ENCODE measurements at regions not wholly inside any gene's neighbourhood (a gene's known extent, or its start where the extent isn't known, plus 50 kb on each side); places are given as distances from the start of the nearest gene placed in this dataset.

DNA sequence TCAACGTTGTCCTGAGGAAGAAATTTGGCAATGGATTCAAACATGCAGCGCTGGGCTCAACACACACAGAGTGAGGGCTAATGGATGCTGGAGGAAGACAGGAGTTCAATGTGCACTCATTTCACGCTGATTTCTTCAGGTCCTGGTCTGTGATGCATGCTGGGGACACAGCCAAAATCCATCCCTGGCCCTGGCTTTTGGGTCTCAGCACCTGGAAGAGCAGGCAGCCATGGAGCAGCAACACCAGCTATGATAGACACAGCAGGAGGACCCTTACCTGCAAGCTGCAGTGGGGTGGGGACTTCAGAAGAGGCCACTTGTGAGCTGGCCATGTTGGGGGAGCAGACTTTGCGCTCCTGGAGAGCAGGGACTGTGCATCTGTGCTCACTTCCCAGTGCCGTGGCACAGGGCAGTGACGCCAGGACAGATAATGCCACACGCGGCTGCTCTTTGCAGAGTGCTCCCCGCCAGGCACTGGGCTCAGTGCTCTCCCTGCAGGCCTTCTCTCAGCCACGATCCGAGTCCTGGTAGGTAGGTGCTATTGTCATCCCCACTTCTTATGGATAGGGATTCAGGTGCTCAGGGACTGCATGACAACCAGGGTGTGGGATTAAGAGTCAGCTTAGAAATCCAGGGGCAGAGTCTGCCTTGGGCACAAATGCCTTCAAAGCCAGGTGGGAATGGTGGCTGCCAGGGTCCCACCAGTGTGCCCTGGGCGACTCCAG, 138.8 kb upstream of the UNC5B start:
- TF ChIP-seq, protein P1, sequence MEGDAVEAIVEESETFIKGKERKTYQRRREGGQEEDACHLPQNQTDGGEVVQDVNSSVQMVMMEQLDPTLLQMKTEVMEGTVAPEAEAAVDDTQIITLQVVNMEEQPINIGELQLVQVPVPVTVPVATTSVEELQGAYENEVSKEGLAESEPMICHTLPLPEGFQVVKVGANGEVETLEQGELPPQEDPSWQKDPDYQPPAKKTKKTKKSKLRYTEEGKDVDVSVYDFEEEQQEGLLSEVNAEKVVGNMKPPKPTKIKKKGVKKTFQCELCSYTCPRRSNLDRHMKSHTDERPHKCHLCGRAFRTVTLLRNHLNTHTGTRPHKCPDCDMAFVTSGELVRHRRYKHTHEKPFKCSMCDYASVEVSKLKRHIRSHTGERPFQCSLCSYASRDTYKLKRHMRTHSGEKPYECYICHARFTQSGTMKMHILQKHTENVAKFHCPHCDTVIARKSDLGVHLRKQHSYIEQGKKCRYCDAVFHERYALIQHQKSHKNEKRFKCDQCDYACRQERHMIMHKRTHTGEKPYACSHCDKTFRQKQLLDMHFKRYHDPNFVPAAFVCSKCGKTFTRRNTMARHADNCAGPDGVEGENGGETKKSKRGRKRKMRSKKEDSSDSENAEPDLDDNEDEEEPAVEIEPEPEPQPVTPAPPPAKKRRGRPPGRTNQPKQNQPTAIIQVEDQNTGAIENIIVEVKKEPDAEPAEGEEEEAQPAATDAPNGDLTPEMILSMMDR (IDR thresholded peaks at IDR 0.05), result no peak
- DNase-seq (ENCODE audit: low spot score in 2 of 2), result peak in 1 of 2 donors; percentile 34
- H3K4me3 ChIP-seq, result no peak overlapping the region
- no peaks in the 10 kb centered on the region for H3K36me3 ChIP-seq
- no peak overlapping the region for H3K27ac ChIP-seq
- no peaks in the 10 kb centered on the region for H3K27me3 ChIP-seq
- no peaks in the 10 kb centered on the region for H3K9me3 ChIP-seq
- intact Hi-C loops (cut with DNase I), result no loop called here
- H3K4me1 ChIP-seq, result peaks cover 5 to 19% of the 10 kb centered on the region in 2 donors

DNA sequence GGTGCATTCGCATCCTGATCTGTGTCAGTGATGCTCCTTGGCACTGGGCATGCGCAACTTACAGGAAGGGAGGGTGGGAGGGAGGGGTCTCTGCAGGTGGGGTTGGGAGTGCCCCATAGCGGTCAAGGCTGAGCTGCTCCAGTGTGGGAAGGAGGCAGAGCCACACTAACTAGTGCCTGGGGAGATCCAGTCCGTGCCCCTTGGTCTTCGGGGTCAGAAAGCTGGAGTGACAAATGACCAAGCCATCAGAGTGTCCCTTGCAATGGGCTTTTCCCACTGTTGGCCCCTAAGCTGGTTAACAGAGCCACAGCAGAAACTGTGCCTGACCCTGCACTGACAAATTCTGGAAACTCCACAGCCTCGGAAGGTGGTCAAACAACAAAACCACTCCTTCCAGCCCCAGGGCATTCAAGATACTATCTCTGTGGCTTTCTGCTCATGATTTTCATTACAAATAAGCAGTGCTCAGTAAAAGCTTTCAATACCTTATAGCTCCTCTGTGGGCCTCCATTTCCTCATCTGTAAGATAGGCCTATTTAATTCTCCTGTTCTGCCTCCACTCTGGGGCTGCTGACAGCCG, 138.1 kb upstream of the UNC5B start:
- DNase-seq (ENCODE audit: low spot score in 2 of 2), result peak in 1 of 2 donors; percentile 38
- TF ChIP-seq, protein P1 (IDR thresholded peaks at IDR 0.05), result no peak
- no peak overlapping the region for H3K4me3 ChIP-seq
- H3K27ac ChIP-seq, result no peak overlapping the region
- no peaks in the 10 kb centered on the region for H3K9me3 ChIP-seq
- H3K27me3 ChIP-seq, result no peaks in the 10 kb centered on the region
- intact Hi-C loops (cut with DNase I), result no loop called here
- H3K4me1 ChIP-seq, result peaks cover 2 to 13% of the 10 kb centered on the region in 2 donors
- no peaks in the 10 kb centered on the region for H3K36me3 ChIP-seq

DNA sequence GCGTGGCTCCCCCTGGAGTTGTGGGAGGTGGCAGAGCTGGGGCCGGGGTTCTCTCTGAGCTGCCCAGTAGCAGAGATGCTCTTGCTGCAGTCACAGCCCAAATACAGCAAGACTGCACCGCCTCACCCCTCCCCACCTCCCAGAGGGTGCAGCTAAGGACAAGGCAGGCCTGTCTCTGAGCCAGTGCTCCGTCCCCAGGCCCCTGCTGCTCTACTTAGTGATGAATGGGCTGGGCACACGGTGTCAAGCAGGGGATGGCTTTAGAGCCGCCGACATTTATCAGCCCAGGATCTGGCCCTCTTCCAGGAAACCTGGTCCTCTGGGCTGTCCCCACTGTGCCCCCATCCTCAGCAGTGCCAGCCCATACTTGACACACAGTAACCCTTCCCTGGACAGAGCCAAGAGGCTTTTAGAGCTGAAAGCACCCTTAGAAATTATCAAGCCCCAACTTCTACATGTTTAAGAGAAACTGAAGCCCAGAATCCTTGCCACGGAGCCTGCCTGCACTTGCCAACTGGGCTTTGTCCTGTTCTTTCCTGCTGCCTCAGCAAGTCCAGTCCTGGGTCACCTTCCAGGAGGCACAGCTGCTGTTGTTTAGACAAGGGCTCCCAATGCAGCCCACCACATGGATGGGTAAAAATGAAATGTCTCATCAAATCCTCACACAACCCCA, 137.1 kb upstream of the UNC5B start:
- Histone ChIP-seq H3K27ac (no peak overlapping the region), H3K4me1 (peaks cover 0 to 6% of the 10 kb centered on the region in 2 donors), H3K4me3 (no peak overlapping the region), H3K9me3 (no peaks in the 10 kb centered on the region), H3K36me3 (no peaks in the 10 kb centered on the region), H3K27me3 (no peaks in the 10 kb centered on the region)
- intact Hi-C loops (cut with DNase I), result no loop called here
- TF ChIP-seq, protein P1 (IDR thresholded peaks at IDR 0.05), result no peak
- peak in 1 of 2 donors; percentile 49 for DNase-seq (ENCODE audit: low spot score in 2 of 2)

DNA sequence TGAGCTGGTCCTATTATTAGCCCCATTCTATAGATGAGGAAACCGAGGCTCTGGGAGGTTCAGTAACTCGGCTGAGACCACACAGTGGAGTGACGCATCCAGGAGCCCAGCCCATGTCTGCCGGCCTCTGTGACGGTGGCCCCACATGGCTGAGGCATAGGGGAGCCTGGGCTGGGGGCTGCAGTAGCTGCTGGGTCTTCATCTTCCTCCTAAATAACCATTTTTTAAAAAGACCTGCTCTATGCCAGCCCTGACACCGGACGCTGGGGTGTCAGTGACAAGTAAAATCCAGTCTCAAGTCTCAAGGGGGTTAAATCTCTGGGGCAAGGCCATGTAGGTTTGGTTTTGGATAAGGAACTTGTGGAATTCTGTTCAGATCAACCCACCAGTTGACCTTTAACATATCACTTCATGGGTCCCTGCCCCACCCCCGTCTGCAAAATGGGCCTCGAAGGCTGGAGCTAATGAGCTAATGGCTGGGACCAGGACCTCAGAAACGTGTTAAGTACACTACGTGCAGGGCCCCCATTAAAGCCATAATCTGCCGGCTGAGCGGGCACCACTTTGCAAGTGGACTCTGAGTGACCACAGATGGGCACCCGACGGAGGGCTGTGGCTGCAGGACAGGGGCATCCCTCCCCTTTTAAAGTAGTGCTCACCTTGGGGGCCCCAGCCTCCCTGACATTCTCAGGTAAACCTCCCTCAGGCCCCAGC, 136.5 kb upstream of the UNC5B start:
- Histone ChIP-seq H3K36me3 (no peaks in the 10 kb centered on the region), H3K9me3 (no peaks in the 10 kb centered on the region), H3K4me3 (no peak overlapping the region), H3K27me3 (no peaks in the 10 kb centered on the region), H3K4me1 (no peaks in the 10 kb centered on the region), H3K27ac (no peak overlapping the region)
- peak in 1 of 2 donors; percentile 34 for DNase-seq (ENCODE audit: low spot score in 2 of 2)
- intact Hi-C loops (cut with DNase I), result no loop called here
- TF ChIP-seq, protein P1 (IDR thresholded peaks at IDR 0.05), result no peak

DNA sequence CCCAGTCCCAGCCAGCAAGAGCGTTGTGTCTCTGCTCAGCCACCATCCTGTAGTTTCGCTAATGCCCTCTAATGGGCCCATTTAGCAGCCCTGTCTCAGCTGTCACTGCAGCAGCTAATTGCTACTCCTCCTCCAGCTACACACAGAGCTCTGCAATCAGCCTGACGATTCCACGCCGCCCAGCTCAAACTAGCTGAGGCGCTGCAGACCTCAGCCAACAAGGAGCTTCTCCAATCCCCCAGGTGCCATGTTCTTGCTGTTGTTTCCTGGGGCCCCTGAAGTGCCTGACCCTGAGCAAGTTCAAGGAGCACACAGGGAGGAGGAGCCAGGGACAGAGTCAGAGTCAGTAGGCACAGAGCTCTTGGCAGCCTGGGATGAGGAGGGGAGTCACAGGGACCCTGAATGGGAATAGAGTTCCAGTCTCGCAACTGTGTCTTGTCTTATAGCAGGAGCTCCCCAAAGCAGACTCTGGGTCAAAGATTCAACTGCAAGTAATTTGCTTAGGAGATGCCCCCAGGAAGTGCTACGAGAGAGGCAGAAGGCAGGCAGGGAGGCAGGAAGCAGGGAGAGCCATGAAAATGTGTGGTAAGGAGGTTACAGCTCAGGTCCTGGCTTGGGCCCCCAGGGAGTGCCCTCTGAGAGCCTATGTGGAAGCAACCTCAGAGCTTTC, 135.8 kb upstream of the UNC5B start:
- TF ChIP-seq, protein P1 (IDR thresholded peaks at IDR 0.05), result no peak
- H3K4me1 ChIP-seq, result no peaks in the 10 kb centered on the region
- H3K9me3 ChIP-seq, result no peaks in the 10 kb centered on the region
- no peak overlapping the region for H3K4me3 ChIP-seq
- intact Hi-C loops (cut with DNase I), result no loop called here
- H3K27ac ChIP-seq, result no peak overlapping the region
- no peaks in the 10 kb centered on the region for H3K27me3 ChIP-seq
- DNase-seq (ENCODE audit: low spot score in 2 of 2), result peak in 1 of 2 donors; percentile 21
- H3K36me3 ChIP-seq, result no peaks in the 10 kb centered on the region
